IMR-90 (cell line): ENCODE measurements at regions not wholly inside any gene's neighbourhood (a gene's known extent, or its start where the extent isn't known, plus 50 kb on each side); places are given as distances from the start of the nearest gene placed in this dataset.

Experiments used
- ATAC-seq: fragments of 200-7000 bp; cut with Tn5 transposase; 2 replicates; pipeline ENCODE4 v1.9.1; 2020; ENCODE audit warnings: low read depth, mild to moderate bottlenecking, moderate library complexity
- BruUV-seq: library from RNA; stranded (reverse); fragments of 400-500 nt; replicated peaks from 2 replicates; lab custom pipeline; 2021; lab: Mats Ljungman, UMichigan
- CTCF ChIA-PET: fragments of 300-600 bp; formaldehyde crosslinking; extraction: SDS; loops from one replicate; lab custom pipeline; 2021; ENCODE audit warnings: antibody characterized with exemption; lab: Yijun Ruan, JAX
- POLR2A ChIA-PET: fragments of 300-600 bp; sonication (Branson Sonifier 250); formaldehyde crosslinking; loops from one replicate; lab custom pipeline; 2022; ENCODE audit warnings: antibody characterized with exemption; ENCODE audit not compliant: unreplicated experiment; lab: Charles Lee
- DNase-seq: peaks from one replicate; pipeline ENCODE4 v3.0.0; 2013
- H2AFZ ChIP-seq: replicated peaks from 2 replicates; pipeline ENCODE3; 2013; ENCODE audit warnings: low read length, mild to moderate bottlenecking; ENCODE audit not compliant: poor library complexity
- H2AK5ac ChIP-seq: 2 replicates; pipeline ENCODE4 v1.6.1; 2013; ENCODE audit warnings: low read depth, low read length, inconsistent platforms
- H2AK9ac ChIP-seq: replicated peaks from 2 replicates; pipeline ENCODE3; 2013; ENCODE audit warnings: mild to moderate bottlenecking, low read depth, low read length, moderate library complexity; ENCODE audit not compliant: poor library complexity
- H2BK120ac ChIP-seq: 2 replicates; pipeline ENCODE4 v1.6.1; 2013; ENCODE audit warnings: low read depth, low read length, inconsistent platforms
- H2BK15ac ChIP-seq: 3 replicates; pipeline ENCODE4 v1.6.1; 2013; ENCODE audit warnings: low read depth, low read length, inconsistent platforms
- H2BK20ac ChIP-seq: 2 replicates; pipeline ENCODE4 v1.6.1; 2013; ENCODE audit warnings: low read depth, mild to moderate bottlenecking, inconsistent platforms, low read length, moderate library complexity
- H2BK5ac ChIP-seq: 2 replicates; pipeline ENCODE4 v1.6.1; 2013; ENCODE audit warnings: mild to moderate bottlenecking, low read depth, low read length, inconsistent platforms; ENCODE audit not compliant: poor library complexity, severe bottlenecking
- H3K14ac ChIP-seq: replicated peaks from 2 replicates; pipeline ENCODE4 v1.6.1; 2013; ENCODE audit warnings: low read depth, low read length, inconsistent platforms
- H3K18ac ChIP-seq: 2 replicates; pipeline ENCODE4 v1.6.1; 2013; ENCODE audit warnings: low read depth, low read length, control low read depth
- H3K23ac ChIP-seq: 2 replicates; pipeline ENCODE4 v1.6.1; 2013; ENCODE audit warnings: low read depth, low read length, inconsistent platforms
- H3K27ac ChIP-seq: 2 replicates; pipeline ENCODE4 v1.5.1; 2013; ENCODE audit warnings: mild to moderate bottlenecking, control low read depth, low read length; ENCODE audit not compliant: insufficient read depth
- H3K27me3 ChIP-seq: 2 replicates; pipeline ENCODE4 v1.6.1; 2013; ENCODE audit warnings: low read length; ENCODE audit not compliant: control insufficient read depth, insufficient read depth
- H3K36me3 ChIP-seq: 2 replicates; pipeline ENCODE4 v1.6.1; 2013; ENCODE audit warnings: low read length, mixed read lengths; ENCODE audit not compliant: control insufficient read depth, insufficient read depth
- H3K4ac ChIP-seq: 2 replicates; pipeline ENCODE4 v1.6.1; 2013; ENCODE audit warnings: low read depth, low read length, inconsistent platforms
- H3K4me1 ChIP-seq: 2 replicates; pipeline ENCODE4 v1.6.1; 2013; ENCODE audit warnings: low read length, mixed read lengths; ENCODE audit not compliant: control insufficient read depth, insufficient read depth
- H3K4me2 ChIP-seq: 2 replicates; pipeline ENCODE4 v1.6.1; 2013; ENCODE audit warnings: low read depth, mild to moderate bottlenecking, control low read depth, low read length, moderate library complexity
- H3K4me3 ChIP-seq: 2 replicates; pipeline ENCODE4 v1.5.1; 2013; ENCODE audit warnings: low read depth, mild to moderate bottlenecking, control low read depth, low read length, moderate library complexity; ENCODE audit not compliant: insufficient read depth
- H3K56ac ChIP-seq: 2 replicates; pipeline ENCODE4 v1.6.1; 2013; ENCODE audit warnings: low read length, inconsistent platforms; ENCODE audit not compliant: insufficient read depth; ENCODE audit errors: extremely low read depth
- H3K79me1 ChIP-seq, 2 experiments: 2 replicates each; pipeline ENCODE4 v1.6.1; 2013; ENCODE audit warnings: low read length in 2 of 2, inconsistent platforms in 1 of 2, low read depth in 1 of 2
- H3K9ac ChIP-seq: 2 replicates; pipeline ENCODE4 v1.6.1; 2013; ENCODE audit warnings: low read depth, low read length, control low read depth
- H3K9me1 ChIP-seq: 2 replicates; pipeline ENCODE4 v1.6.1; 2013; ENCODE audit warnings: low read length, inconsistent platforms; ENCODE audit not compliant: insufficient read depth
- H3K9me3 ChIP-seq: 2 replicates; pipeline ENCODE4 v1.6.1; 2013; ENCODE audit warnings: low read length; ENCODE audit not compliant: control insufficient read depth, insufficient read depth
- H4K20me1 ChIP-seq: 2 replicates; pipeline ENCODE4 v1.6.1; 2013; ENCODE audit warnings: low read length, inconsistent platforms; ENCODE audit not compliant: insufficient read depth
- H4K5ac ChIP-seq: 2 replicates; pipeline ENCODE4 v1.6.1; 2013; ENCODE audit warnings: mild to moderate bottlenecking, low read depth, low read length, control low read depth
- H4K8ac ChIP-seq, 2 experiments: 2 replicates each; pipeline ENCODE4 v1.6.1; 2013; ENCODE audit warnings: low read depth in 2 of 2, low read length in 2 of 2, control low read depth in 1 of 2, inconsistent platforms in 1 of 2
- H4K91ac ChIP-seq: 2 replicates; pipeline ENCODE4 v1.6.1; 2013; ENCODE audit warnings: low read depth, low read length, inconsistent platforms; ENCODE audit not compliant: insufficient read depth
- BHLHE40 ChIP-seq: fragments of 150-350 bp; IDR thresholded peaks from 2 replicates; pipeline ENCODE4 v1.6.1; 2016; ENCODE audit warnings: mild to moderate bottlenecking, low read depth, low read length
- CHD1 ChIP-seq: IDR thresholded peaks from 2 replicates; pipeline ENCODE4 v1.6.1; 2012; ENCODE audit warnings: low read depth, low read length, improper control_type of control experiment
- CTCF ChIP-seq: conservative IDR thresholded peaks from 2 replicates; pipeline ENCODE4 v1.5.1; 2012; ENCODE audit warnings: mild to moderate bottlenecking, low read depth, low read length, improper control_type of control experiment
- ELK1 ChIP-seq: fragments of 150-350 bp; IDR thresholded peaks from 2 replicates; pipeline ENCODE4 v1.6.1; 2016; ENCODE audit warnings: low read depth, mild to moderate bottlenecking, low read length, moderate library complexity, borderline replicate concordance
- FOS ChIP-seq: fragments of 150-350 bp; IDR thresholded peaks from 2 replicates; pipeline ENCODE4 v1.6.1; 2016; ENCODE audit warnings: low read depth, low read length
- MAFK ChIP-seq: IDR thresholded peaks from 2 replicates; pipeline ENCODE4 v1.6.1; 2012; ENCODE audit warnings: low read depth, low read length, improper control_type of control experiment
- MAZ ChIP-seq: IDR thresholded peaks from 2 replicates; pipeline ENCODE4 v1.6.1; 2012; ENCODE audit warnings: low read depth, mild to moderate bottlenecking, low read length, improper control_type of control experiment, moderate library complexity, borderline replicate concordance
- MXI1 ChIP-seq: IDR thresholded peaks from 2 replicates; pipeline ENCODE4 v1.6.1; 2012; ENCODE audit warnings: low read depth, mild to moderate bottlenecking, low read length, moderate library complexity, borderline replicate concordance
- NFE2L2 ChIP-seq: fragments of 150-350 bp; IDR thresholded peaks from 2 replicates; pipeline ENCODE4 v1.6.1; 2016; ENCODE audit warnings: low read depth, mild to moderate bottlenecking, low read length
- RAD21 ChIP-seq: IDR thresholded peaks from 2 replicates; pipeline ENCODE4 v1.6.1; 2012; ENCODE audit warnings: low read length, improper control_type of control experiment
- RCOR1 ChIP-seq: IDR thresholded peaks from 2 replicates; pipeline ENCODE4 v1.6.1; 2012; ENCODE audit warnings: mild to moderate bottlenecking, low read length, improper control_type of control experiment; ENCODE audit not compliant: insufficient replicate concordance
- SMC3 ChIP-seq: fragments of 150-350 bp; IDR thresholded peaks from 2 replicates; pipeline ENCODE4 v1.6.1; 2016; ENCODE audit warnings: low read depth, mild to moderate bottlenecking, antibody characterized with exemption, low read length, moderate library complexity
- USF2 ChIP-seq: fragments of 150-350 bp; IDR thresholded peaks from 2 replicates; pipeline ENCODE4 v1.6.1; 2017; ENCODE audit warnings: mild to moderate bottlenecking, antibody characterized with exemption, low read length, low read depth
- WGBS, 2 experiments: methylation state at CpG; one replicate each; pipeline versions ENCODE4 v1.1.5 to v1.1.7; 2013; ENCODE audit warnings: missing lambda C conversion rate in 2 of 2; ENCODE audit not compliant: insufficient read length in 1 of 2; ENCODE audit errors: extremely low coverage in 2 of 2; 5-methylcytosine and 5-hydroxymethylcytosine counted together
- dilution Hi-C: fragments of 300-500 bp; cut with HindIII; formaldehyde crosslinking; loops from one replicate; pipeline ENCODE4 v1.14.3; 2018; ENCODE audit warnings: low sequenced_read_pairs; ENCODE audit not compliant: unreplicated experiment
- in situ Hi-C: fragments of 300-500 bp; cut with MboI; formaldehyde crosslinking; loops from 3 replicates; pipeline ENCODE4 v1.14.3; 2019; ENCODE audit warnings: low sequenced_read_pairs, inconsistent platforms, mixed read lengths
- intact Hi-C: fragments of 100-400 bp; cut with micrococcal nuclease; formaldehyde crosslinking; loops from 2 replicates; pipeline ENCODE4 v1.10.0; 2022

- no CpG with 5 or more reads among the region's 1 CpG for WGBS, 2 experiments
- Histone ChIP-seq H3K79me1 (no peaks in the 10 kb centered on the region), H4K20me1 (no peaks in the 10 kb centered on the region), H3K4me3 (no peak overlapping the region), H3K36me3 (no peaks in the 10 kb centered on the region), H3K23ac (no peak overlapping the region), H3K27ac (no peak overlapping the region), H2BK15ac (no peak overlapping the region), H2BK5ac (no peak overlapping the region), H3K9me1 (no peaks in the 10 kb centered on the region), H4K5ac (no peak overlapping the region), H3K4me1 (no peaks in the 10 kb centered on the region), H3K9me3 (no peaks in the 10 kb centered on the region), H3K27me3 (no peaks in the 10 kb centered on the region), H3K18ac (no peak overlapping the region), H2AK9ac (no peak overlapping the region), H2AFZ (no peak overlapping the region), H3K56ac (no peak overlapping the region), H2AK5ac (no peak overlapping the region), H3K4me2 (no peak overlapping the region), H2BK120ac (no peak overlapping the region), H3K9ac (no peak overlapping the region), H3K4ac (no peak overlapping the region), H2BK20ac (no peak overlapping the region), H3K14ac (no peak overlapping the region), H4K8ac (no peak overlapping the region), H4K91ac (no peak overlapping the region)
- no peak for ATAC-seq
- dilution Hi-C loops (no loop called here), in situ Hi-C loops (no loop called here), intact Hi-C loops (no loop called here)
- ChIA-PET POLR2A (no interaction called here), CTCF (no interaction called here)
- no peak for DNase-seq
- no TSS peak for BruUV-seq
- TF ChIP-seq USF2 (no peak), RAD21 (no peak), CHD1 (no peak), MXI1 (no peak), MAZ (no peak), ELK1 (no peak), MAFK (no peak), NFE2L2 (no peak), CTCF (no peak), SMC3 (no peak), BHLHE40 (no peak), FOS (no peak), RCOR1 (no peak)
Measured at GRCh38 chr1:88474555-88475304, 209.3 kb upstream of the PKN2 start.
